ENCODE measurements at regions not wholly inside any gene's neighbourhood (a gene's known extent, or its start where the extent isn't known, plus 50 kb on each side); places are given as distances from the start of the nearest gene placed in this dataset.

DNA sequence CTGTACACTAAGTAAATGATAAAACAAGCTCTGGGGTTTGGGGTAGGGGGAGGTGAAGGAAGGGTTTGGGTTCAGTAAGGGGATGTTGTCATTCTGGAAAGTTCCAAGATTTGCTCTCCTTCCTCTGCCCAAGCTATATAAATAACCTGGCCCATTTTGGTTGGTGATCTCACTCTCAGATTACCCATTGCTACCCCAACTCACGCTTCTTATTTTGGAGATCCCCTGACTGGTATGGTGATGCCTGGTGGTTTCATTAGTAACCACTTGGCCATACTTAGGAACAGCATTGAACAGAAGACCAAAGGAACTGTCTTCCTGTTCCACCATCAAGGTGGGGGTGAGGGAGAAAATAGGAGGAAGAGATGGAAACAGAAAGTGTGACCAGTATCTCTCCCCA is 259.6 kb upstream of the TBX3 start:
- Histone ChIP-seq H2AFZ (ENCODE audit: low read length) (no peak overlapping the region), H4K20me1 (ENCODE audit: insufficient read depth, low read length) (no peaks in the 10 kb centered on the region), H3K36me3 (ENCODE audit: insufficient read depth, low read length) (no peaks in the 10 kb centered on the region), H3K27me3 (ENCODE audit: insufficient read depth, low read length) (no peaks in the 10 kb centered on the region), H3K9ac (ENCODE audit: low read length) (no peak overlapping the region), H3K9me2 (ENCODE audit: low read depth, low read length) (no peaks in the 10 kb centered on the region), H3K4me3 (ENCODE audit: low read depth, low read length, poor library complexity, severe bottlenecking) (no peak overlapping the region), H3K4me1 (ENCODE audit: insufficient read depth, low read length, severe bottlenecking) (no peaks in the 10 kb centered on the region), H3K9me3 (ENCODE audit: low read length) (no peaks in the 10 kb centered on the region), H3K79me2 (ENCODE audit: insufficient read depth, low read length) (no peaks in the 10 kb centered on the region), H3K4me2 (ENCODE audit: low read length) (no peak overlapping the region), H3F3A (ENCODE audit: insufficient read depth, low read length) (no peaks in the 10 kb centered on the region), H3K27ac (ENCODE audit: low read depth, low read length, poor library complexity, severe bottlenecking) (no peak overlapping the region)
- TF ChIP-seq CTCF (IDR thresholded peaks at IDR 0.05; ENCODE audit: low read length): no peak
- no peak for TF ChIP-seq EZH2 (IDR thresholded peaks at IDR 0.05; ENCODE audit: borderline replicate concordance, low read length)

GRCh38 chr12:114938487-114939210 is 254.7 kb upstream of the TBX3 start:
- no peaks in the 10 kb centered on the region for H3K9me2 ChIP-seq (ENCODE audit: low read depth, low read length)
- TF ChIP-seq CTCF (IDR thresholded peaks at IDR 0.05; ENCODE audit: low read length) (no peak), EZH2 (IDR thresholded peaks at IDR 0.05; ENCODE audit: borderline replicate concordance, low read length) (no peak)
- H3K27me3 ChIP-seq (ENCODE audit: insufficient read depth, low read length): no peaks in the 10 kb centered on the region
- no peaks in the 10 kb centered on the region for H3K4me1 ChIP-seq (ENCODE audit: insufficient read depth, low read length, severe bottlenecking)
- no peak overlapping the region for H3K4me3 ChIP-seq (ENCODE audit: low read depth, low read length, poor library complexity, severe bottlenecking)
- no peak overlapping the region for H2AFZ ChIP-seq (ENCODE audit: low read length)
- no peaks in the 10 kb centered on the region for H3F3A ChIP-seq (ENCODE audit: insufficient read depth, low read length)
- no peaks in the 10 kb centered on the region for H3K9me3 ChIP-seq (ENCODE audit: low read length)
- no peak overlapping the region for H3K9ac ChIP-seq (ENCODE audit: low read length)
- no peak overlapping the region for H3K4me2 ChIP-seq (ENCODE audit: low read length)
- no peaks in the 10 kb centered on the region for H3K79me2 ChIP-seq (ENCODE audit: insufficient read depth, low read length)
- no peaks in the 10 kb centered on the region for H3K36me3 ChIP-seq (ENCODE audit: insufficient read depth, low read length)
- no peak overlapping the region for H3K27ac ChIP-seq (ENCODE audit: low read depth, low read length, poor library complexity, severe bottlenecking)
- H4K20me1 ChIP-seq (ENCODE audit: insufficient read depth, low read length): no peaks in the 10 kb centered on the region

DNA sequence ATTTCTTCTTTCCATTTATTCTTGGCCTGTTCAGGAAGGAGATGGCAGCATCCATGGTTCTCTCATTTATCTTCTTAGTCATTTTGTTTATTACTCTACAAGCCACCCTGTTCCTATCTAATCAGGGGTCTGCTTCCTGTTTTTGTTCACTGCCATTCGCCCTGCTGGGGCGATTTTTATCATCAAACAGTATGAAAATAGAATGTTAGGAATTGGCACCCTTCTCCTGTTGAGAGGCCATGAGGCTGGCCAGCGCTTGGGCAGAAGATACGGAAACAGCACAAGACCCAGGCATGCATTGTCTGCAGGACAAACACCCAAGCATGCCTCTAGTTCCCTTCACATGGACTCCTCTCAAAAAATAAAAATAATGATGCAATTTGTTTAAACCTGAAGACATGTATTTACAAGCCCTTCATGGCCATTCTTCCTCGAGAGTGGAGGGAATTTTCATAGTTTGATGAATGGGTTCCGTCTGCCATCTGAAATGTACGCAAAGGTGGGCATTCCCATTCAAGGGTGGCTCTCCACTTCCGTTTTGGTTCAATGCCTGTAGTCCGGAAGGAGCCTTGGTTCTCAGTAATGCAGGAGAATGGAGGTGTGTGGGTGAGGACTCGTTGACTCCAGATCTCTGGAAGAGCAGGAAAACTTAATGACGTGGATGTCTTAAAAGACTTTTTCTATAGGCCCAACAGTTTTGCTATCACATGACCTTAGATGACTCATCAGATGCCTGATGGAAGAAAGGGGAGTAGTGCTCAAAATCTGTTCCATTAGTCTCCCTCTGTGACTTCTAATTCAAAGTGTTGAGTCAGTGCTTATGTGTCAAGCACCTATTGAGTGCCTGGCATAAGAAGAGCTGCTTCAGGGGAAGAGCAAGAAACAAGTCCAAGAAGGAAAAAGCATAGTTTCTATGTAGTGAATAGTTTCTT is 252.4 kb upstream of the TBX3 start:
- no peaks in the 10 kb centered on the region for H3K27me3 ChIP-seq (ENCODE audit: insufficient read depth, low read length)
- H3K9me2 ChIP-seq (ENCODE audit: low read depth, low read length): no peaks in the 10 kb centered on the region
- no peak overlapping the region for H3K9ac ChIP-seq (ENCODE audit: low read length)
- H3K9me3 ChIP-seq (ENCODE audit: low read length): no peaks in the 10 kb centered on the region
- no peaks in the 10 kb centered on the region for H3K4me1 ChIP-seq (ENCODE audit: insufficient read depth, low read length, severe bottlenecking)
- no peak overlapping the region for H3K4me3 ChIP-seq (ENCODE audit: low read depth, low read length, poor library complexity, severe bottlenecking)
- no peak overlapping the region for H3K27ac ChIP-seq (ENCODE audit: low read depth, low read length, poor library complexity, severe bottlenecking)
- no peak for TF ChIP-seq CTCF (IDR thresholded peaks at IDR 0.05; ENCODE audit: low read length)
- TF ChIP-seq EZH2 (IDR thresholded peaks at IDR 0.05; ENCODE audit: borderline replicate concordance, low read length): no peak
- no peaks in the 10 kb centered on the region for H3F3A ChIP-seq (ENCODE audit: insufficient read depth, low read length)
- no peak overlapping the region for H3K4me2 ChIP-seq (ENCODE audit: low read length)
- no peaks in the 10 kb centered on the region for H3K79me2 ChIP-seq (ENCODE audit: insufficient read depth, low read length)
- no peaks in the 10 kb centered on the region for H3K36me3 ChIP-seq (ENCODE audit: insufficient read depth, low read length)
- H2AFZ ChIP-seq (ENCODE audit: low read length): no peak overlapping the region
- no peaks in the 10 kb centered on the region for H4K20me1 ChIP-seq (ENCODE audit: insufficient read depth, low read length)

All from OCI-LY1 (cell line).